ENCODE measurements at regions not wholly inside any gene's neighbourhood (a gene's known extent, or its start where the extent isn't known, plus 50 kb on each side); places are given as distances from the start of the nearest gene placed in this dataset.

DNA sequence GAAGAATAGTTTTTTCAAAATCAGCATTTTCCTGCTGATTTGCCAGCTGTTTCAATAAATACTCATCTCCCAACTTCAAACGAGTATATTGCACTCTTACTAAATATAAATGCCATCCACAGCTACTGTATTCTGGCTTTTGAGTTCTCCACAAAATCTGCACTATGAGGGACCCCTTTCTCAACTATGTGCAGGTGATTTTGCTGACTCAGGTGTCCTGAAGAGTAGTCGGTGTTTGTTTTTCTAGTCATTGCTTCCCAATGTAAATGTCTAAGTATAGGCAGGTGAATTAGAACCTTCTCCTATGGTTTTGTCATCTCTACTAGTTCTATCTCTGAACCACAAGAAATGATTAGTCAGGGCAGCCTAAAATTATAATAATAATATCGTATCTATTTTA is 616.8 kb upstream of the MEF2C start:
- Histone ChIP-seq H3K4me3 (ENCODE audit: extremely low read depth in 1 of 4, insufficient read depth in 2 of 4, low read depth in 3 of 4, low read length in 4 of 4) (no peak overlapping the region), H3K23me2 (ENCODE audit: low read depth, low read length) (no peaks in the 10 kb centered on the region), H4K8ac (ENCODE audit: extremely low read depth, insufficient read depth, low read length) (no peak overlapping the region), H3K56ac (replicated peaks; ENCODE audit: insufficient read length, low read depth, low read length) (no peak overlapping the region), H4K20me1 (replicated peaks in 1 of 2; ENCODE audit: control insufficient read depth in 1 of 2, insufficient read depth in 2 of 2, low read length in 2 of 2) (no peaks in the 10 kb centered on the region), H3K79me1 (ENCODE audit: low read depth, low read length) (no peaks in the 10 kb centered on the region), H2BK20ac (ENCODE audit: low read length) (no peak overlapping the region), H3K27ac (ENCODE audit: low read depth, low read length) (no peak overlapping the region), H4K5ac (ENCODE audit: insufficient read length, low read depth, low read length) (no peak overlapping the region), H2BK5ac (ENCODE audit: low read depth, low read length) (no peak overlapping the region), H3K4me2 (ENCODE audit: insufficient read depth in 1 of 2, low read depth in 2 of 2, low read length in 2 of 2) (no peak overlapping the region), H3K9me3 (ENCODE audit: insufficient read depth in 2 of 2, low read depth in 1 of 2, low read length in 1 of 2) (no peaks in the 10 kb centered on the region), H3K18ac (ENCODE audit: extremely low read depth, low read length) (no peak overlapping the region), H2AFZ (ENCODE audit: low read length) (no peak overlapping the region), H3K9ac (replicated peaks in 1 of 4; ENCODE audit: extremely low read depth in 1 of 4, low read depth in 3 of 4, low read length in 3 of 4) (no peak overlapping the region), H3K14ac (ENCODE audit: insufficient read length) (no peak overlapping the region), H2BK12ac (ENCODE audit: low read depth, low read length) (no peak overlapping the region), H3K23ac (ENCODE audit: insufficient read length) (no peak overlapping the region), H4K91ac (replicated peaks; ENCODE audit: insufficient read length, low read length) (no peak overlapping the region), H3K4ac (replicated peaks; ENCODE audit: insufficient read length, low read depth, low read length) (no peak overlapping the region), H3K79me2 (ENCODE audit: control insufficient read depth in 1 of 2, insufficient read depth in 2 of 2, low read length in 2 of 2) (no peaks in the 10 kb centered on the region), H3K27me3 (replicated peaks in 1 of 4; ENCODE audit: control insufficient read depth in 3 of 4, extremely low read depth in 1 of 4, insufficient read depth in 3 of 4, low read length in 3 of 4) (no peaks in the 10 kb centered on the region), H2BK15ac (ENCODE audit: low read length) (no peak overlapping the region), H3K36me3 (ENCODE audit: control insufficient read depth in 2 of 4, insufficient read depth in 4 of 4, low read length in 3 of 4) (no peaks in the 10 kb centered on the region), H2AK5ac (ENCODE audit: low read depth, low read length) (no peak overlapping the region), H3K4me1 (replicated peaks in 1 of 4; ENCODE audit: control insufficient read depth in 3 of 4, insufficient read depth in 4 of 4, low read length in 3 of 4) (no peaks in the 10 kb centered on the region), H2BK120ac (replicated peaks; ENCODE audit: low read depth, low read length) (no peak overlapping the region)
- WGBS, 2 experiments (ENCODE audit: extremely low coverage in 1 of 2, insufficient coverage in 1 of 2, insufficient read length in 1 of 2, insufficient replicate concordance in 2 of 2, low coverage in 1 of 2, low lambda C conversion rate in 2 of 2, missing lambda C conversion rate in 1 of 2): 88% methylated on average over 3 of the region's 3 CpGs; no CpG with 5 or more reads in 1 of the 2 experiments
- DNase-seq (ENCODE audit: low read depth in 1 of 2, low spot score in 2 of 2) (no peak), FAIRE-seq (no peak)
- ChIA-PET POLR2A (ENCODE audit: partially characterized antibody) (no interaction called here), CTCF (ENCODE audit: partially characterized antibody) (no interaction called here)
- TF ChIP-seq, protein P1, sequence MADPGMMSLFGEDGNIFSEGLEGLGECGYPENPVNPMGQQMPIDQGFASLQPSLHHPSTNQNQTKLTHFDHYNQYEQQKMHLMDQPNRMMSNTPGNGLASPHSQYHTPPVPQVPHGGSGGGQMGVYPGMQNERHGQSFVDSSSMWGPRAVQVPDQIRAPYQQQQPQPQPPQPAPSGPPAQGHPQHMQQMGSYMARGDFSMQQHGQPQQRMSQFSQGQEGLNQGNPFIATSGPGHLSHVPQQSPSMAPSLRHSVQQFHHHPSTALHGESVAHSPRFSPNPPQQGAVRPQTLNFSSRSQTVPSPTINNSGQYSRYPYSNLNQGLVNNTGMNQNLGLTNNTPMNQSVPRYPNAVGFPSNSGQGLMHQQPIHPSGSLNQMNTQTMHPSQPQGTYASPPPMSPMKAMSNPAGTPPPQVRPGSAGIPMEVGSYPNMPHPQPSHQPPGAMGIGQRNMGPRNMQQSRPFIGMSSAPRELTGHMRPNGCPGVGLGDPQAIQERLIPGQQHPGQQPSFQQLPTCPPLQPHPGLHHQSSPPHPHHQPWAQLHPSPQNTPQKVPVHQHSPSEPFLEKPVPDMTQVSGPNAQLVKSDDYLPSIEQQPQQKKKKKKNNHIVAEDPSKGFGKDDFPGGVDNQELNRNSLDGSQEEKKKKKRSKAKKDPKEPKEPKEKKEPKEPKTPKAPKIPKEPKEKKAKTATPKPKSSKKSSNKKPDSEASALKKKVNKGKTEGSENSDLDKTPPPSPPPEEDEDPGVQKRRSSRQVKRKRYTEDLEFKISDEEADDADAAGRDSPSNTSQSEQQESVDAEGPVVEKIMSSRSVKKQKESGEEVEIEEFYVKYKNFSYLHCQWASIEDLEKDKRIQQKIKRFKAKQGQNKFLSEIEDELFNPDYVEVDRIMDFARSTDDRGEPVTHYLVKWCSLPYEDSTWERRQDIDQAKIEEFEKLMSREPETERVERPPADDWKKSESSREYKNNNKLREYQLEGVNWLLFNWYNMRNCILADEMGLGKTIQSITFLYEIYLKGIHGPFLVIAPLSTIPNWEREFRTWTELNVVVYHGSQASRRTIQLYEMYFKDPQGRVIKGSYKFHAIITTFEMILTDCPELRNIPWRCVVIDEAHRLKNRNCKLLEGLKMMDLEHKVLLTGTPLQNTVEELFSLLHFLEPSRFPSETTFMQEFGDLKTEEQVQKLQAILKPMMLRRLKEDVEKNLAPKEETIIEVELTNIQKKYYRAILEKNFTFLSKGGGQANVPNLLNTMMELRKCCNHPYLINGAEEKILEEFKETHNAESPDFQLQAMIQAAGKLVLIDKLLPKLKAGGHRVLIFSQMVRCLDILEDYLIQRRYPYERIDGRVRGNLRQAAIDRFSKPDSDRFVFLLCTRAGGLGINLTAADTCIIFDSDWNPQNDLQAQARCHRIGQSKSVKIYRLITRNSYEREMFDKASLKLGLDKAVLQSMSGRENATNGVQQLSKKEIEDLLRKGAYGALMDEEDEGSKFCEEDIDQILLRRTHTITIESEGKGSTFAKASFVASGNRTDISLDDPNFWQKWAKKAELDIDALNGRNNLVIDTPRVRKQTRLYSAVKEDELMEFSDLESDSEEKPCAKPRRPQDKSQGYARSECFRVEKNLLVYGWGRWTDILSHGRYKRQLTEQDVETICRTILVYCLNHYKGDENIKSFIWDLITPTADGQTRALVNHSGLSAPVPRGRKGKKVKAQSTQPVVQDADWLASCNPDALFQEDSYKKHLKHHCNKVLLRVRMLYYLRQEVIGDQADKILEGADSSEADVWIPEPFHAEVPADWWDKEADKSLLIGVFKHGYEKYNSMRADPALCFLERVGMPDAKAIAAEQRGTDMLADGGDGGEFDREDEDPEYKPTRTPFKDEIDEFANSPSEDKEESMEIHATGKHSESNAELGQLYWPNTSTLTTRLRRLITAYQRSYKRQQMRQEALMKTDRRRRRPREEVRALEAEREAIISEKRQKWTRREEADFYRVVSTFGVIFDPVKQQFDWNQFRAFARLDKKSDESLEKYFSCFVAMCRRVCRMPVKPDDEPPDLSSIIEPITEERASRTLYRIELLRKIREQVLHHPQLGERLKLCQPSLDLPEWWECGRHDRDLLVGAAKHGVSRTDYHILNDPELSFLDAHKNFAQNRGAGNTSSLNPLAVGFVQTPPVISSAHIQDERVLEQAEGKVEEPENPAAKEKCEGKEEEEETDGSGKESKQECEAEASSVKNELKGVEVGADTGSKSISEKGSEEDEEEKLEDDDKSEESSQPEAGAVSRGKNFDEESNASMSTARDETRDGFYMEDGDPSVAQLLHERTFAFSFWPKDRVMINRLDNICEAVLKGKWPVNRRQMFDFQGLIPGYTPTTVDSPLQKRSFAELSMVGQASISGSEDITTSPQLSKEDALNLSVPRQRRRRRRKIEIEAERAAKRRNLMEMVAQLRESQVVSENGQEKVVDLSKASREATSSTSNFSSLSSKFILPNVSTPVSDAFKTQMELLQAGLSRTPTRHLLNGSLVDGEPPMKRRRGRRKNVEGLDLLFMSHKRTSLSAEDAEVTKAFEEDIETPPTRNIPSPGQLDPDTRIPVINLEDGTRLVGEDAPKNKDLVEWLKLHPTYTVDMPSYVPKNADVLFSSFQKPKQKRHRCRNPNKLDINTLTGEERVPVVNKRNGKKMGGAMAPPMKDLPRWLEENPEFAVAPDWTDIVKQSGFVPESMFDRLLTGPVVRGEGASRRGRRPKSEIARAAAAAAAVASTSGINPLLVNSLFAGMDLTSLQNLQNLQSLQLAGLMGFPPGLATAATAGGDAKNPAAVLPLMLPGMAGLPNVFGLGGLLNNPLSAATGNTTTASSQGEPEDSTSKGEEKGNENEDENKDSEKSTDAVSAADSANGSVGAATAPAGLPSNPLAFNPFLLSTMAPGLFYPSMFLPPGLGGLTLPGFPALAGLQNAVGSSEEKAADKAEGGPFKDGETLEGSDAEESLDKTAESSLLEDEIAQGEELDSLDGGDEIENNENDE (IDR thresholded peaks at IDR 0.05; ENCODE audit: insufficient replicate concordance, low read length): no peak
